Neural progenitor cell (in vitro differentiated cells): ENCODE measurements at regions not wholly inside any gene's neighbourhood (a gene's known extent, or its start where the extent isn't known, plus 50 kb on each side); places are given as distances from the start of the nearest gene placed in this dataset.
A peak's percentile ranks its signal among the peaks of the same experiment; 100 is the strongest.

Experiments used
- DNase-seq: peaks from one replicate; pipeline ENCODE4 v3.0.0-alpha.2; 2016; ENCODE audit warnings: low spot score
- H2AFZ ChIP-seq: fragments of 200-600 bp; sonication (generic); replicated peaks from 2 replicates; pipeline ENCODE4 v1.6.1; 2016; ENCODE audit warnings: antibody characterized with exemption
- H3F3A ChIP-seq: fragments of 200-600 bp; sonication (generic); 2 replicates; pipeline ENCODE4 v1.6.1; 2016; ENCODE audit warnings: antibody characterized with exemption, low read depth
- H3K27ac ChIP-seq: fragments of 200-600 bp; sonication (generic); 2 replicates; pipeline ENCODE4 v1.5.1; 2016; ENCODE audit warnings: mild to moderate bottlenecking
- H3K27me3 ChIP-seq: fragments of 200-600 bp; sonication (generic); 2 replicates; pipeline ENCODE4 v1.6.1; 2016; ENCODE audit warnings: mild to moderate bottlenecking, moderate library complexity
- H3K36me3 ChIP-seq: fragments of 200-600 bp; sonication (generic); 2 replicates; pipeline ENCODE4 v1.5.1; 2016
- H3K4me1 ChIP-seq: fragments of 200-600 bp; sonication (generic); 2 replicates; pipeline ENCODE4 v1.6.1; 2016; ENCODE audit warnings: mixed run types
- H3K4me2 ChIP-seq: fragments of 200-600 bp; sonication (generic); 2 replicates; pipeline ENCODE4 v1.6.1; 2016
- H3K4me3 ChIP-seq: fragments of 200-600 bp; sonication (generic); 2 replicates; pipeline ENCODE4 v1.5.1; 2016
- H3K79me2 ChIP-seq: fragments of 200-600 bp; sonication (generic); 2 replicates; pipeline ENCODE4 v1.6.1; 2016; ENCODE audit warnings: low read depth
- H3K9ac ChIP-seq: fragments of 200-600 bp; sonication (generic); 2 replicates; pipeline ENCODE4 v1.6.1; 2016
- H3K9me3 ChIP-seq: fragments of 200-600 bp; sonication (generic); 2 replicates; pipeline ENCODE4 v1.5.1; 2016; ENCODE audit warnings: low read depth
- H4K20me1 ChIP-seq: fragments of 200-600 bp; sonication (generic); 2 replicates; pipeline ENCODE4 v1.6.1; 2016; ENCODE audit warnings: low read depth
- H3K27ac Mint-ChIP-seq: 3 replicates; pipeline ENCODE4 v1.8.0; 2021; ENCODE audit warnings: mixed read lengths
- H3K27me3 Mint-ChIP-seq: 2 replicates; pipeline ENCODE4 v1.8.0; 2022; ENCODE audit warnings: low read depth, mild to moderate bottlenecking, inconsistent platforms, moderate library complexity, mixed read lengths; ENCODE audit not compliant: insufficient read depth
- H3K36me3 Mint-ChIP-seq: 3 replicates; pipeline ENCODE4 v1.8.0; 2021; ENCODE audit warnings: mixed read lengths
- H3K4me1 Mint-ChIP-seq: 3 replicates; pipeline ENCODE4 v1.8.0; 2021; ENCODE audit warnings: mixed read lengths
- H3K4me3 Mint-ChIP-seq: 3 replicates; pipeline ENCODE4 v1.8.0; 2021; ENCODE audit warnings: mild to moderate bottlenecking, moderate library complexity, mixed read lengths
- H3K9me3 Mint-ChIP-seq: 3 replicates; pipeline ENCODE4 v1.8.0; 2020; ENCODE audit warnings: mixed read lengths
- CTCF ChIP-seq: fragments of 200-600 bp; sonication (generic); IDR thresholded peaks from 2 replicates; pipeline ENCODE4 v1.5.1; 2017; ENCODE audit warnings: antibody characterized with exemption, mild to moderate bottlenecking
- EZH2 ChIP-seq: fragments of 200-600 bp; sonication (generic); IDR thresholded peaks from 2 replicates; pipeline ENCODE4 v1.6.1; 2017; ENCODE audit warnings: antibody characterized with exemption, mild to moderate bottlenecking, moderate library complexity
- EZH2phosphoT487 ChIP-seq: fragments of 200-600 bp; sonication (generic); IDR thresholded peaks from 2 replicates; pipeline ENCODE4 v1.6.1; 2017; ENCODE audit warnings: antibody characterized with exemption

DNA sequence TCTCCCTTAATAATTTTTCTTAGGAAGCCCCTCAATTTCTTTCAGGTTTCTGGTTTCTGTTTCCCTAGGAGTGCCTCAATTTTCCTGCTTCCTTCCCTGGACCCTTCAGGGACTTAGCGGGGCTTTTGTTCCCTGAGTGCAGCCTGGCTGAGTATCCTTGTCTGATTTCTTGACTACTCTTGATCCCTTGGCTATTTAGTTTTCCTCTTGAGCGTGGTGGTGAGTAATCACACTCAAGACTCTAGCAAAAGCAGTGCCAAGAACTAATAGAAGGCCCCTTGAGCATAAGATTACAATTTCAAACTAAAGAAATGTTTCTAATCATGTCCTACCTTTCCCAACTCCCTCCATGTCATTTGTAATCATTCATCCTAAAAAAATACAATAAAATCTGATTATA, 94.3 kb upstream of the C3orf80 start:
- Mint-ChIP-seq H3K27ac (no peak overlapping the region), H3K4me3 (no peak overlapping the region), H3K4me1 (peaks cover 13% of the 10 kb centered on the region), H3K36me3 (no peaks in the 10 kb centered on the region), H3K9me3 (no peaks in the 10 kb centered on the region), H3K27me3 (peaks cover 5% of the 10 kb centered on the region)
- Histone ChIP-seq H3K79me2 (no peaks in the 10 kb centered on the region), H3K36me3 (no peaks in the 10 kb centered on the region), H3K27ac (no peak overlapping the region), H3K4me3 (no peak overlapping the region), H3K9ac (no peak overlapping the region), H3K4me2 (no peak overlapping the region), H2AFZ (no peak overlapping the region), H3F3A (no peaks in the 10 kb centered on the region), H4K20me1 (no peaks in the 10 kb centered on the region), H3K9me3 (no peaks in the 10 kb centered on the region), H3K4me1 (no peaks in the 10 kb centered on the region), H3K27me3 (no peaks in the 10 kb centered on the region)
- DNase-seq: no peak
- no peak for TF ChIP-seq EZH2
- no peak for TF ChIP-seq EZH2phosphoT487
- no peak for TF ChIP-seq CTCF

- Histone ChIP-seq H3K9ac (no peak overlapping the region), H3K9me3 (no peaks in the 10 kb centered on the region), H3K4me1 (no peaks in the 10 kb centered on the region), H3K4me3 (no peak overlapping the region), H3F3A (no peaks in the 10 kb centered on the region), H3K27me3 (no peaks in the 10 kb centered on the region), H3K79me2 (no peaks in the 10 kb centered on the region), H2AFZ (no peak overlapping the region), H3K36me3 (no peaks in the 10 kb centered on the region), H3K4me2 (no peak overlapping the region), H4K20me1 (no peaks in the 10 kb centered on the region), H3K27ac (no peak overlapping the region)
- Mint-ChIP-seq H3K36me3 (no peaks in the 10 kb centered on the region), H3K27ac (no peak overlapping the region), H3K9me3 (no peaks in the 10 kb centered on the region), H3K27me3 (peaks cover 5% of the 10 kb centered on the region), H3K4me3 (no peak overlapping the region), H3K4me1 (peaks cover 18% of the 10 kb centered on the region)
- TF ChIP-seq CTCF: no peak
- DNase-seq: no peak
These were observed 93.0 kb upstream of the C3orf80 start for GRCh38 chr3:160132226-160132625.

- Histone ChIP-seq H3K79me2 (no peaks in the 10 kb centered on the region), H3K4me2 (no peak overlapping the region), H3K9ac (no peak overlapping the region), H3K36me3 (no peaks in the 10 kb centered on the region), H3F3A (no peaks in the 10 kb centered on the region), H4K20me1 (no peaks in the 10 kb centered on the region), H3K4me3 (no peak overlapping the region), H3K27me3 (no peaks in the 10 kb centered on the region), H3K27ac (no peak overlapping the region), H3K9me3 (no peaks in the 10 kb centered on the region), H3K4me1 (no peaks in the 10 kb centered on the region), H2AFZ (no peak overlapping the region)
- DNase-seq: peak; percentile 11
- Mint-ChIP-seq H3K4me3 (no peak overlapping the region), H3K27ac (no peak overlapping the region), H3K9me3 (no peaks in the 10 kb centered on the region), H3K4me1 (peaks cover 18% of the 10 kb centered on the region), H3K27me3 (peaks cover 5% of the 10 kb centered on the region), H3K36me3 (no peaks in the 10 kb centered on the region)
- TF ChIP-seq CTCF (peak; percentile 25), EZH2 (no peak), EZH2phosphoT487 (no peak)
These were observed 91.5 kb upstream of the C3orf80 start for GRCh38 chr3:160133757-160134156.

DNA sequence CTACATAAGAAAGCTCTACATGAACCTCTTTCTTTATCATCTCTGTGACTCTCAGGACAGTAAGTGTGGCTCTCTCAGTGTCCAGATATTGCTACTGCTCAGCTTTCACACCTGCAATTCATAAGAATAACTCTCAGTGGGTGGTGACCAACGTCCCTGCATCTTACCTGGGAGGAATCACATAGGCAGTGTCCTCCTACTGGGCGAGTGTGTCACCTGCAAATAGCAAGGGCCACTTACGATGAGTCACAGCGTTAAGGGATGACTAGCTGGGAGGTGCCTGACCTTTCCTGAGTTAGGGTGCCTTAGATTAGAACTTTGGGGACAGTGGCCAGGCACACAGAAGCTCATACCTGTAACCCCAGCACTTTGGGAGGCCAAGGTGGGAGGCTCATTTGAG, 90.8 kb upstream of the C3orf80 start:
- no peak overlapping the region for H2AFZ ChIP-seq
- no peaks in the 10 kb centered on the region for H3K79me2 ChIP-seq
- no peak overlapping the region for H3K4me3 Mint-ChIP-seq

More for the DNA sequence above, 90.8 kb upstream of the C3orf80 start:
- Mint-ChIP-seq H3K27me3 (peaks cover 7% of the 10 kb centered on the region), H3K9me3 (no peaks in the 10 kb centered on the region), H3K27ac (peak overlapping the region; percentile 27), H3K36me3 (no peaks in the 10 kb centered on the region), H3K4me1 (peaks cover 18% of the 10 kb centered on the region)
- no peaks in the 10 kb centered on the region for H3K9me3 ChIP-seq
- no peak for DNase-seq
- H3F3A ChIP-seq: no peaks in the 10 kb centered on the region
- no peaks in the 10 kb centered on the region for H4K20me1 ChIP-seq
- no peak overlapping the region for H3K4me2 ChIP-seq
- H3K27ac ChIP-seq: no peak overlapping the region
- H3K4me3 ChIP-seq: no peak overlapping the region
- H3K4me1 ChIP-seq: no peaks in the 10 kb centered on the region
- H3K36me3 ChIP-seq: no peaks in the 10 kb centered on the region
- no peak overlapping the region for H3K9ac ChIP-seq
- no peaks in the 10 kb centered on the region for H3K27me3 ChIP-seq
- TF ChIP-seq EZH2 (no peak), EZH2phosphoT487 (no peak), CTCF (no peak)
